NK-92 (cell line): ENCODE measurements at regions not wholly inside any gene's neighbourhood (a gene's known extent, or its start where the extent isn't known, plus 50 kb on each side); places are given as distances from the start of the nearest gene placed in this dataset.
"Not testable (repeated sequence)": the region's sequence is repeated elsewhere in the genome, so short reads cannot be mapped to it uniquely, and the experiment has no call there.

ENCODE experiments used
- DNase-seq: peaks from one replicate; lab custom pipeline; 2025; ENCODE audit not compliant: unreplicated experiment; lab: John Stamatoyannopoulos, UW

- DNase-seq, result no peak
These were observed 270.9 kb downstream of the SPRY1 start for GRCh38 chr4:123667496-123667895.

DNA sequence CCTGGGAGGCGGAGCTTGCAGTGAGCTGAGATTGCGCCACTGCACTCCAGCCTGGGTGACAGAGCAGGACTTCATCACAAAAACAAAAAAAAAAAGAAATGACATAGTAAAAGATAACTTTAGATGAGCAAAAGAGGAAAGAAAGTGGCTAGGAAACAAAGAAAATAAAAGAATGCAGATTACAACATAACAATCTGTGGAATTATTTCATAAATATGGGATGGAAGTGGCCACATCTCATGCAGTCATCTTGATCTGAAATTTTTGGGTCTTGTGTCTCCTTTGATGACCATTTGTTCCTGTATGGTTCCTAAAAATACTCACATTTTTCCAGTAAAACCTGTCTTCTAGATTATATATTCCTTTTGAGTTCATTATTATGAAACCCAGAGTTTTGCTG lies 271.4 kb downstream of the SPRY1 start:
- no peak for DNase-seq

- DNase-seq, result no peak
These were observed 275.2 kb downstream of the SPRY1 start for GRCh38 chr4:123671636-123672404.

DNA sequence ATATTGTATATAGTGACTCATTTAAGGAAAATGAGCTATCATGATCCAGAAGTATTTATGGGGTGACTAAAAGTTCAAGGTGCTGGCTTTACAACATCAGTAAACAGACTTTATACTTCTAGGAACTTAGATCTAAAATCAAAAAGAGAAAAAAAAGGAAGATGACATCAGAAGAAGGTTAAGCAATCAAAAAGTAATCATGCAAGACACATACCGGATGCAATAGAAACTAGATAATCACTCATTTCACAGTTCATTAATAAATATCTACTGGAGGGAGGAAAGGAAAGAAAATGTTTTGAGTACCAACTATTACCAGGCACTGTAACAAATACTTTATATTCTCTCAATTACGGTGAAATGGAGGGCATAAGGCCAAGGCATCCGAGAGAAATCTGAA lies 276.4 kb downstream of the SPRY1 start:
- no peak for DNase-seq

- no peak for DNase-seq
These were observed 277.4 kb downstream of the SPRY1 start for GRCh38 chr4:123673971-123674370.

GRCh38 chr4:123674762-123675465 lies 278.3 kb downstream of the SPRY1 start:
- no peak for DNase-seq

DNA sequence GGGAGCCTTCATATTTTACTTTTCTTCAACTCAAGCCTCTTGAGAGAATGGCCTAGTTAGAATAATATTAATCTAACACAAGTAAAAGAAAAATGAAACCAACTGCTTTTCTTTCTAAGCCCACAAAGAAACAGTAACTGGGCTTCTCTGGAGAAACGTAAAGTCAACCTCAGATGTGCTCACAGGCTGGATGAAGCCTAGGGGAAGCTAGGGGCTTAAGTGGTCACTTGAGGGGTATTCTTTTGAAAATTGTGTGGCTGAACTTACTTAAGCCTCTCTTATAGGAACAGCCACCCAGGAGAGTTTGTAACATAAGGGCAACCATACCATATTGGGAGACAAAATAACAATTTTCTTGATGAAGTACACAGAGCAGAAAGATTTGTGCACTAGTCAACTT lies 279.0 kb downstream of the SPRY1 start:
- no peak for DNase-seq

GRCh38 chr4:123676071-123676889 lies 279.7 kb downstream of the SPRY1 start:
- DNase-seq, result no peak

- DNase-seq, result no peak
These were observed 280.3 kb downstream of the SPRY1 start for GRCh38 chr4:123676890-123677229.

DNA sequence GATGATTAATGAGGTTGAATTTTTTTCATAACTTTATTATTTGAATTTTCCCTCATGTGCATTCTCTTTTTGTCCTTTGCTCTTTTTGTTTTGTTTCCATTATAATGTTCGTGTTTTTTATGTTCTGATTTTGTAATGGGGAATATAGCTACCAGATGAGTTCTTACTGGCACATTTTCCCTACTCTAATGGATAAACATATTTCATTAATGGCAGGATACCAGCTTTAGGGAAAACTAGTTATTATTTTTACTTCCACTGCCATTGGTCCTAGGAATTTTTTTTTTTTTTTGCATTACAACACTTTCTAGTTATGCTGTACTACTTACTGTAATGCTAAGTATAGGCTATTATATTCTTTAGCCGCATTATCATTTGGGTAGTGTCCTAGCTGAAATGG lies 286.3 kb downstream of the SPRY1 start:
- DNase-seq, result no peak

DNA sequence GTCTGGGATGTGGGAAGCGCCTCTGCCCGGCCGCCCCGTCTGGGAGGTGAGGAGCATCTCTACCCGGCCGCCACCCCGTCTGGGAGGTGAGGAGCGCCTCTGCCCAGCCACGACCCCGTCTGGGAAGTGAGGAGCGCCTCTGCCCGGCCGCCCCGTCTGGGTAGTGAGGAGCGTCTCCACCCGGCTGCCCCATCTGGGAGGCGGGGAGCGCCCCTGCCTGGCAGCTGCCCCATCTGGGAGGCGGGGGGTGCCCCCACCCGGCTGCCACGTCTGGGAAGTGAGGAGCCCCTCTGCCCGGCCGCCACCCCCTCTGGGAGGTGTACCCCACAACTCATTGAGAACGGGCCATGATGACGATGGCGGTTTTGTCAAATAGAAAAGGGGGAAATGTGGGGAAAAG lies 288.3 kb downstream of the SPRY1 start:
- not testable (repeated sequence) for DNase-seq

- not testable (repeated sequence) for DNase-seq
These were observed 298.9 kb downstream of the SPRY1 start for GRCh38 chr4:123695531-123695930.

DNA sequence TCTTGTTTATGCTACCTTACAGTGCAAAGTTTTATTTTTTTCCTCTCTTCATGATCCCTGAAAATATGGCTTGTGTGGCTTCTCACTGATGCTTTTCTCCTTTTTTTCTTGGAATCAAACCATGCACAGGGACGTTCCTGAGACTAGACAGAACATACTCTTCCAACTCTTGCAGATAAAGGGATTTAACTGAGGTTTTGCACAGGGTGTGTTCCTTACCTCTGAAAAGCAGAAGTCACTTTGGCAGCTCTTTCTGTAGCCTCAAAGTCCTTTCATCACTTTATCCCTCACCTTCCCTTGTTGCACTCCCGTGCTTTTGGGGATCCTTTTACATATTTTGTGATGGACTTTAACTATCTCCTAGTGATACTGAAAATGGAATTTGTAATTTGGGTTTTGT lies 300.1 kb downstream of the SPRY1 start:
- no peak for DNase-seq

DNA sequence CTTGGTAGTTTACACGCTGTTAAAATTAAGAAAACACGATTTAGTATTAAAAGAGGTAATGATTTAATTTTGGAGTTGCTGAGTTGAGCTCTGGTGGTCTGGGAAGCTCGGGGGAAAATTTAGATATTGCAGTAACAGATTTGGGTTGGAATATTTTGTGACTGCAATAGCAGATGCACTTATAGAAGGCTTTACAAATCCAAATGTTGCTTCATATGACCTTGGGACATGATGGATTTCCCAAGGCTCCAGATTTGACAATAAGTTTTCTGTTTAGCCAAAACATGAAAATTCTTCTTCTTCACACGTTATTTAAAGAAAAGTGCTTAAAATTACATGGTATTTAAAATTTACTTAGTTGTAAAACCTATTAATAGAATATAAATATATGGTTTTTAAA lies 302.0 kb downstream of the SPRY1 start:
- no peak for DNase-seq

GRCh38 chr4:123699880-123700771 lies 303.5 kb downstream of the SPRY1 start:
- no peak for DNase-seq

GRCh38 chr4:123701131-123701575 lies 304.6 kb downstream of the SPRY1 start:
- no peak for DNase-seq

DNA sequence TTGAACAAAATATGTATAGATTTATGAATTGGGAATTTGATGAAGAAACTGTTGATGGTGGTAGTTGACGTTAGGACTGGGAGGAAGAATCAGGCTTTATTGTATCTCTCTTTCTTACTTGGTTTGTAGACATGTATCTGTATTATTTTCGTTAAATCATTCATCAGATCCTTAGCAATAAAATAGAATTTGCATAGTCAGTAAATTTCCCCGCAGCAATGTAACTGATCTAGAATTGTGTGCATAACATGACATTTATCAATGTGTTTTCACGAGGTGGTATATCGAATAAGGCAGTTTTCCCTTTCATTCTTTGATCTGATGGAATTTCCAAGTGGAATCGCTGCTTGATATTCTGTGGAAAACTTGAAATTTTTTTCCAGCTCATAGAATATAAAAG lies 308.8 kb downstream of the SPRY1 start:
- DNase-seq, result no peak

- no peak for DNase-seq
These were observed 310.4 kb downstream of the SPRY1 start for GRCh38 chr4:123706973-123707372.

- DNase-seq, result no peak
These were observed 312.3 kb downstream of the SPRY1 start for GRCh38 chr4:123708902-123709301.

- DNase-seq, result no peak
These were observed 312.7 kb downstream of the SPRY1 start for GRCh38 chr4:123709336-123709735.

DNA sequence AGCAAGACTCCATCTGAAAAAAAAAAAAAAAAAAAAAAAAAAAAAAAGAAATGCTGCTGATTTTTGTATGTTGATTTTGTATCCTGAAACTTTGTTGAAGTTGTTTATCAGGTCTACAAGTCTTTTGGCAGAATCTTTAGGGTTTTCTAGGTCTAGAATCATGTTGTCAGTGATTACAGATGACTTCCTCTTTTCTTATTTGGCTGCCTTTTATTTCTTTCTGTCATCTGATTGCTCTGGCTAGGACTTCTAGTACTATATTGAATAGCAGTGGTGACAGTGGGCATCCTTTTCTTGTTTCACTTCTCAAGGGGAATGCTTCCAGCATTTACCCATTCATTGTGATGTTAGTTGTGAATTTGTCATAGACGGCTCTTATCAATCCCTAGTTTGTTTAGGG lies 334.4 kb downstream of the SPRY1 start:
- DNase-seq, result no peak
